ENCODE measurements at regions not wholly inside any gene's neighbourhood (a gene's known extent, or its start where the extent isn't known, plus 50 kb on each side); places are given as distances from the start of the nearest gene placed in this dataset.

- no peak for TF ChIP-seq CTCF (IDR thresholded peaks at IDR 0.05; ENCODE audit: low read length)
- TF ChIP-seq EZH2 (optimal IDR thresholded peaks at IDR 0.05; ENCODE audit: low read depth, low read length): no peak
- TF ChIP-seq EZH2phosphoT487 (IDR thresholded peaks at IDR 0.05; ENCODE audit: low read length): no peak
Observed at GRCh38 chr3:5766848-5767247, 579.3 kb downstream of the EDEM1 start.
